HepG2 (cell line): ENCODE measurements at regions not wholly inside any gene's neighbourhood (a gene's known extent, or its start where the extent isn't known, plus 50 kb on each side); places are given as distances from the start of the nearest gene placed in this dataset.

Experiments used
- ATAC-seq: fragments of 200-7000 bp; cut with Tn5 transposase; 3 replicates; pipeline ENCODE4 v1.9.1; 2020; ENCODE audit warnings: mild to moderate bottlenecking, moderate library complexity
- BruUV-seq: library from RNA; stranded (reverse); fragments of 400-500 nt; replicated peaks from 2 replicates; lab custom pipeline; 2021; lab: Mats Ljungman, UMichigan
- CTCF ChIA-PET: fragments of 300-600 bp; formaldehyde crosslinking; extraction: SDS; loops from one replicate; lab custom pipeline; 2021; ENCODE audit warnings: low total read pairs, inconsistent platforms, low intra/inter-chr PET ratio; lab: Yijun Ruan, JAX
- POLR2A ChIA-PET: fragments of 350-600 bp; sonication (Branson Sonifier 250); formaldehyde crosslinking; loops from one replicate; lab custom pipeline; 2020; ENCODE audit warnings: antibody characterized with exemption, inconsistent platforms; lab: Yijun Ruan, JAX
- DNase-seq: peaks from one replicate; pipeline ENCODE4 v3.0.0-alpha.2; 2015; ENCODE audit warnings: low spot score
- FAIRE-seq: peaks from 3 replicates; lab custom pipeline; 2011; peaks lifted over from hg19 to GRCh38; lab: Jason Lieb, UNC
- H2AFZ ChIP-seq: one replicate; pipeline ENCODE4 v1.6.1; 2011; ENCODE audit warnings: low read length, inconsistent platforms
- H3K27ac ChIP-seq: fragments of 300-600 bp; 3 replicates; pipeline ENCODE4 v1.8.0; 2011; ENCODE audit warnings: mixed run types, mild to moderate bottlenecking, mixed read lengths, low read length, inconsistent platforms; ENCODE audit not compliant: insufficient read depth; ENCODE audit errors: extremely low read length
- H3K27me3 ChIP-seq, 2 experiments: fragments of 200-600 bp in 1 of 2; 2 replicates in 1 of 2; 3 replicates in 1 of 2; pipeline versions ENCODE4 v1.6.0 to v1.8.0; 2011; ENCODE audit warnings: low read length in 2 of 2, mild to moderate bottlenecking in 2 of 2, moderate library complexity in 2 of 2, inconsistent platforms in 1 of 2; ENCODE audit not compliant: insufficient read depth in 2 of 2, control insufficient read depth in 1 of 2
- H3K36me3 ChIP-seq, 2 experiments: fragments of 200-600 bp in 1 of 2; replicated peaks in 1 of 2; 2 replicates in 1 of 2; 3 replicates in 1 of 2; pipeline versions ENCODE4 v1.5.1 to v1.8.0; 2011; ENCODE audit warnings: low read length in 2 of 2, inconsistent platforms in 1 of 2; ENCODE audit not compliant: insufficient read depth in 2 of 2, control insufficient read depth in 1 of 2
- H3K4me1 ChIP-seq: 2 replicates; pipeline ENCODE4 v1.5.1; 2012; ENCODE audit warnings: low read length, inconsistent platforms; ENCODE audit not compliant: insufficient read depth
- H3K4me2 ChIP-seq: 2 replicates; pipeline ENCODE4 v1.6.0; 2011; ENCODE audit warnings: low read depth, low read length, inconsistent platforms
- H3K4me3 ChIP-seq, 3 experiments: fragments of 200-600 bp in 1 of 3; sonication (generic), shearing (Covaris generic) in 1 of 3; replicated peaks in 1 of 3; 2 replicates each; pipeline ENCODE4 v1.5.1; 2011 to 2016; ENCODE audit warnings: low read length in 3 of 3, inconsistent platforms in 2 of 3, low read depth in 2 of 3, mild to moderate bottlenecking in 2 of 3, control low read depth in 1 of 3, mixed read lengths in 1 of 3; ENCODE audit not compliant: insufficient read depth in 1 of 3
- H3K79me2 ChIP-seq: one replicate; pipeline ENCODE4 v1.6.1; 2011; ENCODE audit warnings: low read length, inconsistent platforms; ENCODE audit not compliant: insufficient read depth
- H3K9ac ChIP-seq: 2 replicates; pipeline ENCODE4 v1.6.0; 2011; ENCODE audit warnings: mild to moderate bottlenecking, low read depth, low read length, inconsistent platforms; ENCODE audit not compliant: insufficient read depth
- H3K9me3 ChIP-seq: 2 replicates; pipeline ENCODE4 v1.5.1; 2012; ENCODE audit warnings: mild to moderate bottlenecking, low read length
- H4K20me1 ChIP-seq: 2 replicates; pipeline ENCODE4 v1.6.0; 2011; ENCODE audit warnings: inconsistent platforms, mild to moderate bottlenecking, low read length, moderate library complexity; ENCODE audit not compliant: insufficient read depth
- FOXC1 ChIP-seq: sonication (generic); formaldehyde crosslinking; IDR thresholded peaks from 2 replicates; pipeline ENCODE4 v1.8.0; 2022; ENCODE audit warnings: mild to moderate bottlenecking, missing genetic modification reagents, borderline replicate concordance
- FOXP1 ChIP-seq, 2 experiments: fragments of 450-650 bp in 1 of 2; IDR thresholded peaks; 2 replicates each; pipeline ENCODE4 v1.6.1; 2017 to 2018; ENCODE audit warnings: antibody characterized with exemption in 1 of 2
- HOXA3 ChIP-seq: sonication (generic); formaldehyde crosslinking; IDR thresholded peaks from 2 replicates; pipeline ENCODE4 v1.5.0; 2020; ENCODE audit warnings: missing genetic modification reagents
- HOXA7 ChIP-seq: sonication (generic); formaldehyde crosslinking; IDR thresholded peaks from 2 replicates; pipeline ENCODE4 v1.8.1; 2022; ENCODE audit warnings: mild to moderate bottlenecking, missing genetic modification reagents, moderate library complexity
- RBAK ChIP-seq: sonication (generic); formaldehyde crosslinking; IDR thresholded peaks from 2 replicates; pipeline ENCODE4 v1.5.1; 2020; ENCODE audit warnings: mild to moderate bottlenecking, missing genetic modification reagents
- RBFOX2 ChIP-seq: fragments of 200-400 bp; formaldehyde crosslinking; IDR thresholded peaks from 2 replicates; pipeline ENCODE4 v1.6.1; 2017; ENCODE audit warnings: low read depth, mild to moderate bottlenecking, low read length
- SSRP1 ChIP-seq: IDR thresholded peaks from 2 replicates; pipeline ENCODE4 v1.6.1; 2016; ENCODE audit warnings: control low read depth
- ZNF274 ChIP-seq: sonication (generic); formaldehyde crosslinking; IDR thresholded peaks from 2 replicates; pipeline ENCODE4 v1.5.1; 2020; ENCODE audit warnings: mild to moderate bottlenecking, missing genetic modification reagents
- ZNF713 ChIP-seq: sonication (generic); formaldehyde crosslinking; IDR thresholded peaks from 2 replicates; pipeline ENCODE4 v1.4.0; 2020; ENCODE audit warnings: mild to moderate bottlenecking, missing genetic modification reagents
- ZNF747 ChIP-seq: sonication (generic); formaldehyde crosslinking; IDR thresholded peaks from 2 replicates; pipeline ENCODE4 v1.8.1; 2023; ENCODE audit warnings: missing genetic modification reagents, mild to moderate bottlenecking, borderline replicate concordance
- ZNF839 ChIP-seq: sonication (generic); formaldehyde crosslinking; IDR thresholded peaks from 2 replicates; pipeline ENCODE4 v1.4.0; 2020; ENCODE audit warnings: missing genetic modification reagents, mild to moderate bottlenecking, borderline replicate concordance
- WGBS: methylation state at CpG from one replicate; pipeline ENCODE4 v1.1.6; 2017; ENCODE audit warnings: low lambda C conversion rate; 5-methylcytosine and 5-hydroxymethylcytosine counted together
- in situ Hi-C: cut with HindIII; loops from 2 replicates; pipeline ENCODE4 v1.10.0; 2017; ENCODE audit warnings: low pct_unique_long_range_greater_than_20kb; ENCODE audit not compliant: extremely low pct_ligation_motif_present
- intact Hi-C: fragments of 100-400 bp; cut with micrococcal nuclease; formaldehyde crosslinking; loops from one replicate; pipeline ENCODE4 v1.10.0; 2022; ENCODE audit not compliant: unreplicated experiment
- TF ChIP-seq, protein P1 (sequence below): sonication (generic); formaldehyde crosslinking; conservative IDR thresholded peaks from 2 replicates; pipeline ENCODE4 v1.4.0; 2020; ENCODE audit warnings: missing genetic modification reagents
- TF ChIP-seq, protein P2 (sequence below): IDR thresholded peaks from 2 replicates; pipeline ENCODE4 v1.6.1; 2016; ENCODE audit warnings: missing biosample characterization, missing genetic modification reagents, low read depth
- TF ChIP-seq, protein P3 (sequence below): sonication (generic); formaldehyde crosslinking; IDR thresholded peaks from 2 replicates; pipeline ENCODE4 v1.8.1; 2023; ENCODE audit warnings: missing genetic modification reagents, inconsistent platforms, borderline replicate concordance

DNA sequence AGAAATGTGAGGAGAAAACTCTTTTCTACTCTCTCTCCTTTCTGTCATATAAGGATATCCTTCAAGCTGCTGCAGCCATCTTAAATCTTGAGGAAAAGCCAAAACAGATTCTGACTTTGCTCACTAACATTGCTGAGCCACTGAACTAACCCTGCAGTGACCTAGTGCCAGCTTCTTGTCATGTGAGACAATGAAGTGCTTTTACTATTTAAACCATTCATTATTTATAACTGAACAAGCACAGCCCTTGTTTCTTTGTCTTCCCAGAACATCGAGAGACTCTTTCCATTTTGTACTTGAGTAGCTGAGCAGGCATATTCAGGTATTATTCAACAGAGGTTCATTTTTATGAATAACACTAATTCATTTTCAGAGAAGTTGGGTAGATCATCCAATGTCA is 455.0 kb upstream of the TMPO start:
- Histone ChIP-seq H3K9ac (no peak overlapping the region), H4K20me1 (no peaks in the 10 kb centered on the region), H3K4me2 (no peak overlapping the region), H3K27me3 (no peaks in the 10 kb centered on the region), H3K79me2 (no peaks in the 10 kb centered on the region), H3K36me3 (no peaks in the 10 kb centered on the region), H2AFZ (no peak overlapping the region), H3K27ac (no peak overlapping the region), H3K4me3 (no peak overlapping the region)
- ATAC-seq = no peak
- POLR2A ChIA-PET = no interaction called here
- intact Hi-C loops = no loop called here
- WGBS = 0% methylated on average over 1 of the region's 1 CpG
- TF ChIP-seq RBFOX2 (no peak), ZNF839 (CRISPR knock-in tag) (no peak), RBAK (CRISPR knock-in tag) (no peak), ZNF747 (CRISPR knock-in tag) (no peak), SSRP1 (CRISPR knock-in tag) (no peak)
- TF ChIP-seq, all 625 proteins: peak for 0
- DNase-seq = no peak
- no TSS peak for BruUV-seq
- no peak for FAIRE-seq
- H3K9me3 ChIP-seq = no peaks in the 10 kb centered on the region
- in situ Hi-C loops = no loop called here
- CTCF ChIA-PET = no interaction called here
- no peaks in the 10 kb centered on the region for H3K4me1 ChIP-seq

DNA sequence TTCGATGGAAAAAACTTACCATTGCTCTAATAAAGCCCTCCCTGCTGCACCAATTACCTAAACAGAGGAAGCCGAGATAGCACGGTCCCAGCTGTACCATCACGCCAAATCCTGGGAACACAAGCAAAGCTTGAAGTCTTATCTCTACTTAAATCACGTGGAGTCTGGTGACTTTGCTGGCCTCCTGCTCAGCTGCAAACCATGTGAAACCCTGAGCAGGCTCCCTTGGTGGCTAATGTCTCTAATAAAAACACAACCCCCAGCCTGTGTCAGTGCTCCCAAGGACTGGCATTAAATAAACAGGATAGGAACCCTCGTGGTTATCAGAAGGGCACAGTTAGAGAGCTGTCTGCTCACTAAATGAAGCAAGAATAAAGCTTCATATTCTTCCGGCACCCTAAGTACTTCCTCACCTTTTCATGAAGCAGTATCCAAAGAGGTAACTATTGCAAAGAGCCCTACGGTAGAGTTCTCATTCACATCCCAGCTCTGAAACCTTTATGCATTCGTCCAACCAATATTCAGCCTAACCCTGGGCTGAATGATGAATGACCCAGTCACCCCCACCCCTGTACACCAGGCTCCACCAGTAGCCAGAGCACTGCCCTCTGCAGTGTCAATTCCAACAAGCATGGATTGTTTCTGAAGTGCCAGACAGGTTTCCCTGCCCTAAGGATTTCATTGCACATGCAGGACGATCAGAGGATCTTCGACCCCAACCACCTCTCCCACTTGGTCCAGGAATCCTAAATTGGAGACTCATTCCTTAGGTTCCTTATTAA is 452.7 kb upstream of the TMPO start:
- H3K4me2 ChIP-seq = no peak overlapping the region
- 17% methylated on average over 10 of the region's 11 CpGs for WGBS
- no peaks in the 10 kb centered on the region for H3K4me1 ChIP-seq
- H2AFZ ChIP-seq = no peak overlapping the region
- ChIA-PET CTCF (no interaction called here), POLR2A (no interaction called here)
- intact Hi-C loops = no loop called here
- no peaks in the 10 kb centered on the region for H4K20me1 ChIP-seq
- BruUV-seq = no TSS peak
- H3K27ac ChIP-seq = no peak overlapping the region
- in situ Hi-C loops = no loop called here
- ATAC-seq = no peak
- DNase-seq = no peak
- H3K9ac ChIP-seq = no peak overlapping the region
- no peak for FAIRE-seq
- no peaks in the 10 kb centered on the region for H3K9me3 ChIP-seq
- H3K79me2 ChIP-seq = no peaks in the 10 kb centered on the region
- H3K27me3 ChIP-seq = no peaks in the 10 kb centered on the region
- no peak overlapping the region for H3K4me3 ChIP-seq
- no peaks in the 10 kb centered on the region for H3K36me3 ChIP-seq
- no peak for TF ChIP-seq FOXC1 (CRISPR knock-in tag)
- TF ChIP-seq, protein P1, sequence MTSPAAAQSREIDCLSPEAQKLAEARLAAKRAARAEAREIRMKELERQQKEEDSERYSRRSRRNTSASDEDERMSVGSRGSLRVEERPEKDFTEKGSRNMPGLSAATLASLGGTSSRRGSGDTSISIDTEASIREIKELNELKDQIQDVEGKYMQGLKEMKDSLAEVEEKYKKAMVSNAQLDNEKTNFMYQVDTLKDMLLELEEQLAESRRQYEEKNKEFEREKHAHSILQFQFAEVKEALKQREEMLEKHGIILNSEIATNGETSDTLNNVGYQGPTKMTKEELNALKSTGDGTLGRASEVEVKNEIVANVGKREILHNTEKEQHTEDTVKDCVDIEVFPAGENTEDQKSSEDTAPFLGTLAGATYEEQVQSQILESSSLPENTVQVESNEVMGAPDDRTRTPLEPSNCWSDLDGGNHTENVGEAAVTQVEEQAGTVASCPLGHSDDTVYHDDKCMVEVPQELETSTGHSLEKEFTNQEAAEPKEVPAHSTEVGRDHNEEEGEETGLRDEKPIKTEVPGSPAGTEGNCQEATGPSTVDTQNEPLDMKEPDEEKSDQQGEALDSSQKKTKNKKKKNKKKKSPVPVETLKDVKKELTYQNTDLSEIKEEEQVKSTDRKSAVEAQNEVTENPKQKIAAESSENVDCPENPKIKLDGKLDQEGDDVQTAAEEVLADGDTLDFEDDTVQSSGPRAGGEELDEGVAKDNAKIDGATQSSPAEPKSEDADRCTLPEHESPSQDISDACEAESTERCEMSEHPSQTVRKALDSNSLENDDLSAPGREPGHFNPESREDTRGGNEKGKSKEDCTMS (CRISPR knock-in tag) = no peak
- no peak for TF ChIP-seq HOXA7
- TF ChIP-seq ZNF274 (CRISPR knock-in tag) = no peak
- TF ChIP-seq ZNF713 (CRISPR knock-in tag) = no peak
- TF ChIP-seq FOXP1 (IDR thresholded peaks at IDR 0.05) = no peak
- no peak for TF ChIP-seq FOXP1 (CRISPR knock-in tag; IDR thresholded peaks at IDR 0.05)
- TF ChIP-seq, protein P2, sequence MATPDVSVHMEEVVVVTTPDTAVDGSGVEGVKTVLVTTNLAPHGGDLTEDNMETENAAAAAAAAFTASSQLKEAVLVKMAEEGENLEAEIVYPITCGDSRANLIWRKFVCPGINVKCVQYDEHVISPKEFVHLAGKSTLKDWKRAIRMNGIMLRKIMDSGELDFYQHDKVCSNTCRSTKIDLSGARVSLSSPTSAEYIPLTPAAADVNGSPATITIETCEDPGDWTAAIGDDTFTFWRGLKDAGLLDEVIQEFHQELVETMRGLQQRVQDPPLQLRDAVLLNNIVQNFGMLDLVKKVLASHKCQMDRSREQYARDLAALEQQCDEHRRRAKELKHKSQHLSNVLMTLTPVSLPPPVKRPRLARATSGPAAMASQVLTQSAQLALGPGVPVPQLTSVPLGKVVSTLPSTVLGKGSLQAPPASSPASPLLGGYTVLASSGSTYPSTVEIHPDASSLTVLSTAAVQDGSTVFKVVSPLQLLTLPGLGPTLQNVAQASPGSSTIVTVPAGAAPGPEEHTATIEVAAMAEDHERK = no peak
- TF ChIP-seq, protein P3, sequence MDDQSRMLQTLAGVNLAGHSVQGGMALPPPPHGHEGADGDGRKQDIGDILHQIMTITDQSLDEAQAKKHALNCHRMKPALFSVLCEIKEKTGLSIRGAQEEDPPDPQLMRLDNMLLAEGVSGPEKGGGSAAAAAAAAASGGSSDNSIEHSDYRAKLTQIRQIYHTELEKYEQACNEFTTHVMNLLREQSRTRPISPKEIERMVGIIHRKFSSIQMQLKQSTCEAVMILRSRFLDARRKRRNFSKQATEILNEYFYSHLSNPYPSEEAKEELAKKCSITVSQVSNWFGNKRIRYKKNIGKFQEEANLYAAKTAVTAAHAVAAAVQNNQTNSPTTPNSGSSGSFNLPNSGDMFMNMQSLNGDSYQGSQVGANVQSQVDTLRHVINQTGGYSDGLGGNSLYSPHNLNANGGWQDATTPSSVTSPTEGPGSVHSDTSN = no peak
- no peak for TF ChIP-seq HOXA3 (CRISPR knock-in tag)
